GM19455 (cell line): ENCODE measurements at regions not wholly inside any gene's neighbourhood (a gene's known extent, or its start where the extent isn't known, plus 50 kb on each side); places are given as distances from the start of the nearest gene placed in this dataset.
"Not testable (repeated sequence)": the region's sequence is repeated elsewhere in the genome, so short reads cannot be mapped to it uniquely, and the experiment has no call there.

Experiments
- ATAC-seq: cut with Tn5 transposase; IDR thresholded peaks from one replicate; pipeline ENCODE4 v1.9.1; 2021; ENCODE audit not compliant: unreplicated experiment

- no peak for ATAC-seq
These were observed 325.0 kb downstream of the CGGBP1 start for GRCh38 chr3:87733671-87734367.

GRCh38 chr3:87732294-87732693, 326.5 kb downstream of the CGGBP1 start:
- ATAC-seq = no peak

GRCh38 chr3:87727783-87728182, 331.0 kb downstream of the CGGBP1 start:
- no peak for ATAC-seq

- ATAC-seq = no peak
These were observed 339.7 kb downstream of the CGGBP1 start for GRCh38 chr3:87719060-87719459.

- ATAC-seq = no peak
These were observed 348.3 kb downstream of the CGGBP1 start for GRCh38 chr3:87710511-87710910.

GRCh38 chr3:87710028-87710427, 348.8 kb downstream of the CGGBP1 start:
- no peak for ATAC-seq

- no peak for ATAC-seq
These were observed 352.6 kb downstream of the CGGBP1 start for GRCh38 chr3:87706176-87706575.

GRCh38 chr3:87702600-87702999, 356.2 kb downstream of the CGGBP1 start:
- no peak for ATAC-seq

- ATAC-seq = no peak
These were observed 362.4 kb downstream of the CGGBP1 start for GRCh38 chr3:87696124-87697013.

- no peak for ATAC-seq
These were observed 364.1 kb downstream of the CGGBP1 start for GRCh38 chr3:87694678-87695077.

GRCh38 chr3:87691109-87691508, 367.7 kb downstream of the CGGBP1 start:
- no peak for ATAC-seq

GRCh38 chr3:87678984-87679660, 379.7 kb downstream of the CGGBP1 start:
- not testable (repeated sequence) for ATAC-seq

- peak; percentile 99 for ATAC-seq
These were observed 384.2 kb downstream of the CGGBP1 start for GRCh38 chr3:87674397-87675161.

- no peak for ATAC-seq
These were observed 385.7 kb downstream of the CGGBP1 start for GRCh38 chr3:87673132-87673531.

- no peak for ATAC-seq
These were observed 377.8 kb upstream of the POU1F1 start for GRCh38 chr3:87654184-87654583.

- ATAC-seq = not testable (repeated sequence)
These were observed 376.8 kb upstream of the POU1F1 start for GRCh38 chr3:87653138-87653537.

- no peak for ATAC-seq
These were observed 358.0 kb upstream of the POU1F1 start for GRCh38 chr3:87634426-87634825.

GRCh38 chr3:87627316-87627715, 350.9 kb upstream of the POU1F1 start:
- no peak for ATAC-seq

GRCh38 chr3:87626546-87626945, 350.2 kb upstream of the POU1F1 start:
- no peak for ATAC-seq

GRCh38 chr3:87625876-87626275, 349.5 kb upstream of the POU1F1 start:
- ATAC-seq = no peak

- ATAC-seq = no peak
These were observed 348.5 kb upstream of the POU1F1 start for GRCh38 chr3:87624860-87625259.
